Liver (tissue), 3 donors: ENCODE measurements at regions not wholly inside any gene's neighbourhood (a gene's known extent, or its start where the extent isn't known, plus 50 kb on each side); places are given as distances from the start of the nearest gene placed in this dataset.

ENCODE experiments used
- TAF1 ChIP-seq: conservative IDR thresholded peaks from 2 replicates; pipeline ENCODE4 v1.6.1; 2016; ENCODE audit warnings: antibody characterized with exemption, mild to moderate bottlenecking
- TF ChIP-seq, protein P1 (sequence below): fragments of 150-350 bp; IDR thresholded peaks from 2 replicates; pipeline ENCODE4 v1.5.1; 2017; ENCODE audit warnings: improper control_type of control experiment, low read depth, low read length; ENCODE audit not compliant: missing input control
- donor health status: healthy.
- donor health status: healthy.

GRCh38 chr6:134750669-134751068 is 199.2 kb downstream of the ALDH8A1 start:
- TF ChIP-seq, protein P1, sequence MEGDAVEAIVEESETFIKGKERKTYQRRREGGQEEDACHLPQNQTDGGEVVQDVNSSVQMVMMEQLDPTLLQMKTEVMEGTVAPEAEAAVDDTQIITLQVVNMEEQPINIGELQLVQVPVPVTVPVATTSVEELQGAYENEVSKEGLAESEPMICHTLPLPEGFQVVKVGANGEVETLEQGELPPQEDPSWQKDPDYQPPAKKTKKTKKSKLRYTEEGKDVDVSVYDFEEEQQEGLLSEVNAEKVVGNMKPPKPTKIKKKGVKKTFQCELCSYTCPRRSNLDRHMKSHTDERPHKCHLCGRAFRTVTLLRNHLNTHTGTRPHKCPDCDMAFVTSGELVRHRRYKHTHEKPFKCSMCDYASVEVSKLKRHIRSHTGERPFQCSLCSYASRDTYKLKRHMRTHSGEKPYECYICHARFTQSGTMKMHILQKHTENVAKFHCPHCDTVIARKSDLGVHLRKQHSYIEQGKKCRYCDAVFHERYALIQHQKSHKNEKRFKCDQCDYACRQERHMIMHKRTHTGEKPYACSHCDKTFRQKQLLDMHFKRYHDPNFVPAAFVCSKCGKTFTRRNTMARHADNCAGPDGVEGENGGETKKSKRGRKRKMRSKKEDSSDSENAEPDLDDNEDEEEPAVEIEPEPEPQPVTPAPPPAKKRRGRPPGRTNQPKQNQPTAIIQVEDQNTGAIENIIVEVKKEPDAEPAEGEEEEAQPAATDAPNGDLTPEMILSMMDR, result no peak
- no peak for TF ChIP-seq TAF1
